HG03432 (cell line): ENCODE measurements at regions not wholly inside any gene's neighbourhood (a gene's known extent, or its start where the extent isn't known, plus 50 kb on each side); places are given as distances from the start of the nearest gene placed in this dataset.
"Not testable (repeated sequence)": the region's sequence is repeated elsewhere in the genome, so short reads cannot be mapped to it uniquely, and the experiment has no call there.

Experiments used
- ATAC-seq: cut with Tn5 transposase; IDR thresholded peaks from one replicate; pipeline ENCODE4 v1.9.1; 2021; ENCODE audit warnings: mild to moderate bottlenecking, moderate library complexity; ENCODE audit not compliant: unreplicated experiment

- ATAC-seq = no peak
Measured at GRCh38 chrX:108892501-108892900, 156.1 kb upstream of the IRS4 start.

DNA sequence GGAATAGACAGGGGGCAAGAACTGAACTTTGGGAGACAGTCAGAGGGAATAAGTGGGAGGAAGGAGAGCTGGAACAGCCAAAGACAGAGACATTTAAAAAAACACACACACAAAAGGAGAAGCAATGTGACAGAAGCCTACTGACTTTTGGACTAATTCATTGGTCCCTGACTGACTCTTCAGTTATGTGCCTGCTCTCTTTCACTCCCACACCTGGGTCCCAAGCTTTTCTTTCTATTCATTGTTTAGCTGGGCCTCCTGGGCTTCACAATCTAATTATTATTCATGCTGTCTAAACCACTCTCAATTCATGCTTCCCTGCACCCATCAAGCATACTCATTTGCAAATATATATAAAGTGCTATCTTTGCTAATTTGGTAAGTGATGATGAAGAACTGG, 139.2 kb upstream of the IRS4 start:
- ATAC-seq = no peak

DNA sequence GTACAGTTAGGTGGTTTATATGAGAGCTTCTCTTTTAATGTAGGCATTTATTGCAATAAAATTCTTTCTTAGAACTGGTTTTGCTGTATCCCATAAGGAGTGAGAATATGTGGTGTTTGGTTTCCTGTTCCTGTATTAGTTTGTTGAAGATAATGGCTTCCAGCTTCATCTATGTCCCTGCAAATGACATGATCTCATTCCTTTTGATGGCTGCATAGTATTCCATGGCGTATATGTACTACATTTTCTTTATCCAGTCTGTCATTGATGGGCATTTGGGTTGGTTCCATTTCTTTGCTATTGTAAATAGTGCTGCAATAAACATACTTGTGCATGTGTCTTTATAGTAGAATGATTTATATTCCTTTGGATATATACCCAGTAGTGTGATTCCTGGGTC, 106.7 kb upstream of the IRS4 start:
- ATAC-seq = not testable (repeated sequence)

DNA sequence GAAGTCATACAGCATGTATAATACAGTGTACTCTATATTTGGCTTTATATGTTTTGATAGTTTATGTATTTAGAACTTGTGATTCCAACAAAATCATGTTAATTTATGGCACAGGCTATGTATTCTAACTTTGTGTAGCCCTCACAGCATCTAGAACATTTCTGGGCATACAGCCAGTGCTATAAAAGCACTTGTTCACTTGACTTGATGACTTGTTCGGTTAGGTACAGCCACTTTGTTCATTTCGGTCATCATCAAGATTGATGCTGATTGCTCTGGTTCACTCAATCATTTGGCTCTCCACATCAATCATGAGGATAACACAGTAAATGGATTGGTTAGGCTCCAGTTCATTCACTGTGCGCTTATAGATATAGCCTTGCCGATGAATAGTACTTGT, 97.6 kb upstream of the IRS4 start:
- ATAC-seq = no peak

DNA sequence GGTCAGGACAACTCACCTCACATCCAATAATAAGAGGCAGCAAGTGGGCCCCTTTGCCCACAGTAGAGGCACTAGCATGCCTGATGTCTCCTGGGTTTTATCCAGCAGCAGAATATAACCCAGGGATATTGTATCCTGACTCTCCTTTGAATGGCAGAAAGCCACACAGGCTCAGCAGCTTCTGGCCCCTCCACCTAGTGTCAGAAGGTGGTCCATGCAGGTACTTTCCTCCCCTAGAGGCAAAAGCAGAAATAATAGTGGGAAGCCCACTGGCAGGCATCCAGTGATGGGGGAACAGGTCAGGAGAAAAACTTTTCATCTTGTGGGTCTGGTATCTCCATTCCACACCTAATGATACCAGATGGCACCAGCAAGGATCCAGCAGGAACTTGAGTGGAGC, 75.5 kb upstream of the IRS4 start:
- ATAC-seq = no peak

GRCh38 chrX:108795240-108795639, 58.9 kb upstream of the IRS4 start:
- no peak for ATAC-seq
